Upper lobe of left lung (tissue), 6 donors: ENCODE measurements at regions not wholly inside any gene's neighbourhood (a gene's known extent, or its start where the extent isn't known, plus 50 kb on each side); places are given as distances from the start of the nearest gene placed in this dataset.
"Not testable (repeated sequence)": the region's sequence is repeated elsewhere in the genome, so short reads cannot be mapped to it uniquely, and the experiment has no call there.

Experiments used
- ATAC-seq, 2 donors: fragments of 200-7000 bp; cut with Tn5 transposase; one replicate each; pipeline ENCODE4 v1.9.1; 2022; ENCODE audit warnings: mild to moderate bottlenecking in 2 of 2, moderate library complexity in 2 of 2; ENCODE audit not compliant: low FRiP score in 2 of 2
- DNase-seq, 2 donors: peaks; one replicate each; pipeline ENCODE4 v3.0.0-alpha.2; 2019 to 2020
- H3K27ac ChIP-seq, 4 donors: fragments of 200-600 bp; sonication (generic); one replicate each; pipeline ENCODE4 v1.5.1; 2016 to 2019
- H3K27me3 ChIP-seq, 4 donors: fragments of 200-600 bp; sonication (generic); one replicate each; pipeline ENCODE4 v1.5.1; 2017 to 2019
- H3K36me3 ChIP-seq, 4 donors: fragments of 200-600 bp; sonication (generic); one replicate each; pipeline ENCODE4 v1.5.1; 2016 to 2019
- H3K4me1 ChIP-seq, 4 donors: fragments of 200-600 bp; sonication (generic); one replicate each; pipeline ENCODE4 v1.5.1; 2018 to 2019
- H3K4me3 ChIP-seq, 4 donors: fragments of 200-600 bp; sonication (generic); one replicate each; pipeline ENCODE4 v1.5.1; 2017 to 2019; ENCODE audit warnings: mild to moderate bottlenecking in 2 of 4, moderate library complexity in 1 of 4
- H3K9me3 ChIP-seq, 4 donors: fragments of 200-600 bp; sonication (generic); one replicate each; pipeline ENCODE4 v1.5.1; 2018 to 2019
- CTCF ChIP-seq, 6 experiments: fragments of 450-650 bp in 4 of 6; fragments of 200-600 bp in 2 of 6; sonication (generic) in 2 of 6; IDR thresholded peaks; one replicate each; pipeline ENCODE4 v1.5.1; 2016 to 2019; ENCODE audit warnings: antibody characterized with exemption in 6 of 6
- EP300 ChIP-seq, 4 donors: sonication (generic); formaldehyde crosslinking; IDR thresholded peaks; one replicate each; pipeline ENCODE4 v1.5.1; 2017; ENCODE audit warnings: antibody characterized with exemption in 4 of 4, control low read depth in 2 of 4
- POLR2A ChIP-seq, 4 donors: fragments of 450-650 bp; IDR thresholded peaks; one replicate each; pipeline ENCODE4 v1.5.1; 2016 to 2017; ENCODE audit warnings: antibody characterized with exemption in 4 of 4, mild to moderate bottlenecking in 2 of 4
- POLR2AphosphoS5 ChIP-seq, 2 donors: sonication (generic); formaldehyde crosslinking; IDR thresholded peaks; one replicate each; pipeline ENCODE4 v1.5.1; 2017; ENCODE audit warnings: antibody characterized with exemption in 2 of 2
- WGBS, 2 donors: methylation state at CpG; one replicate each; pipeline ENCODE4 v1.1.5; 2017 to 2018; 5-methylcytosine and 5-hydroxymethylcytosine counted together
- donor health status: DM: no; HTN: no; CAD: no; lungs with moderate emphysema.
- donor health status: DM: no; HTN: yes; CAD: no; lungs with severe emphysema.

- TF ChIP-seq CTCF (IDR thresholded peaks at IDR 0.05) (no peak), EP300 (IDR thresholded peaks at IDR 0.05) (no peak), POLR2AphosphoS5 (IDR thresholded peaks at IDR 0.05) (no peak), POLR2A (IDR thresholded peaks at IDR 0.05) (no peak)
- no peak for ATAC-seq
- no peak for DNase-seq
These were observed 190.4 kb downstream of the ENC1 start for GRCh38 chr5:74450095-74450494.

GRCh38 chr5:74446725-74447241 lies 193.7 kb downstream of the ENC1 start:
- ATAC-seq, result peak; percentile 37 to 53
- WGBS, 2 donors, result 82% methylated on average over 12 of the region's 12 CpGs
- Histone ChIP-seq H3K4me3 (no peak overlapping the region), H3K36me3 (no peaks in the 10 kb centered on the region), H3K9me3 (no peaks in the 10 kb centered on the region), H3K27me3 (no peaks in the 10 kb centered on the region), H3K4me1 (no peaks in the 10 kb centered on the region), H3K27ac (no peak overlapping the region)
- no peak for DNase-seq
- TF ChIP-seq POLR2A (IDR thresholded peaks at IDR 0.05), result no peak
- TF ChIP-seq CTCF (IDR thresholded peaks at IDR 0.05), result no peak
- no peak for TF ChIP-seq EP300 (IDR thresholded peaks at IDR 0.05)
- no peak for TF ChIP-seq POLR2AphosphoS5 (IDR thresholded peaks at IDR 0.05)

More at GRCh38 chr5:74450095-74450494, 190.4 kb downstream of the ENC1 start:
- Histone ChIP-seq H3K27ac (no peak overlapping the region), H3K4me3 (no peak overlapping the region), H3K36me3 (no peaks in the 10 kb centered on the region), H3K9me3 (no peaks in the 10 kb centered on the region), H3K27me3 (no peaks in the 10 kb centered on the region), H3K4me1 (no peaks in the 10 kb centered on the region)
- WGBS, 2 donors, result 75 to 79% methylated on average over 2 of the region's 2 CpGs

GRCh38 chr5:74442466-74442865 lies 198.1 kb downstream of the ENC1 start:
- DNase-seq (no peak), ATAC-seq (no peak)
- TF ChIP-seq CTCF (IDR thresholded peaks at IDR 0.05), result no peak
- TF ChIP-seq POLR2A (IDR thresholded peaks at IDR 0.05), result no peak
- TF ChIP-seq EP300 (IDR thresholded peaks at IDR 0.05), result no peak
- TF ChIP-seq POLR2AphosphoS5 (IDR thresholded peaks at IDR 0.05), result no peak
- Histone ChIP-seq H3K36me3 (no peaks in the 10 kb centered on the region), H3K4me3 (no peak overlapping the region), H3K9me3 (no peaks in the 10 kb centered on the region), H3K4me1 (no peaks in the 10 kb centered on the region), H3K27me3 (no peaks in the 10 kb centered on the region), H3K27ac (no peak overlapping the region)
- 68% methylated on average over 3 of the region's 3 CpGs for WGBS, 2 donors

- Histone ChIP-seq H3K9me3 (no peaks in the 10 kb centered on the region), H3K4me1 (no peaks in the 10 kb centered on the region), H3K4me3 (no peak overlapping the region), H3K36me3 (no peaks in the 10 kb centered on the region), H3K27ac (no peak overlapping the region), H3K27me3 (no peaks in the 10 kb centered on the region)
- WGBS, 2 donors, result 67 to 76% methylated on average over 5 of the region's 5 CpGs
- DNase-seq, result no peak
- no peak for ATAC-seq
- TF ChIP-seq CTCF (IDR thresholded peaks at IDR 0.05) (no peak), EP300 (IDR thresholded peaks at IDR 0.05) (no peak), POLR2AphosphoS5 (IDR thresholded peaks at IDR 0.05) (no peak), POLR2A (IDR thresholded peaks at IDR 0.05) (no peak)
These were observed 198.9 kb downstream of the ENC1 start for GRCh38 chr5:74441616-74442015.

- ATAC-seq (no peak), DNase-seq (no peak)
- 75 to 82% methylated on average over 2 of the region's 2 CpGs for WGBS, 2 donors
- Histone ChIP-seq H3K27ac (no peak overlapping the region), H3K4me3 (no peak overlapping the region), H3K9me3 (no peaks in the 10 kb centered on the region), H3K27me3 (no peaks in the 10 kb centered on the region), H3K4me1 (no peaks in the 10 kb centered on the region), H3K36me3 (no peaks in the 10 kb centered on the region)
- TF ChIP-seq CTCF (IDR thresholded peaks at IDR 0.05), result no peak
- no peak for TF ChIP-seq POLR2AphosphoS5 (IDR thresholded peaks at IDR 0.05)
- no peak for TF ChIP-seq POLR2A (IDR thresholded peaks at IDR 0.05)
- no peak for TF ChIP-seq EP300 (IDR thresholded peaks at IDR 0.05)
These were observed 200.2 kb downstream of the ENC1 start for GRCh38 chr5:74440341-74440740.

GRCh38 chr5:74437870-74438269 lies 202.7 kb downstream of the ENC1 start:
- not testable (repeated sequence) for H3K27me3 ChIP-seq, H3K27ac ChIP-seq, H3K9me3 ChIP-seq, ATAC-seq, H3K36me3 ChIP-seq, DNase-seq, H3K4me3 ChIP-seq
- WGBS, 2 donors, result 73 to 89% methylated on average over 2 of the region's 2 CpGs
- peaks cover 9 to 21% (median 13%) of the 10 kb centered on the region in 4 donors for H3K4me1 ChIP-seq
